GM18520 (cell line): ENCODE measurements at regions not wholly inside any gene's neighbourhood (a gene's known extent, or its start where the extent isn't known, plus 50 kb on each side); places are given as distances from the start of the nearest gene placed in this dataset.
"Not testable (repeated sequence)": the region's sequence is repeated elsewhere in the genome, so short reads cannot be mapped to it uniquely, and the experiment has no call there.

Experiments used
- ATAC-seq: cut with Tn5 transposase; IDR thresholded peaks from one replicate; pipeline ENCODE4 v1.9.1; 2021; ENCODE audit not compliant: unreplicated experiment

- ATAC-seq = no peak
Measured at GRCh38 chrX:121169099-121170035, 122.0 kb downstream of the GLUD2 start.

- ATAC-seq = no peak
Measured at GRCh38 chrX:121172703-121173102, 125.3 kb downstream of the GLUD2 start.

GRCh38 chrX:121179972-121180371 lies 132.6 kb downstream of the GLUD2 start:
- ATAC-seq = no peak

- no peak for ATAC-seq
Measured at GRCh38 chrX:121191779-121192178, 144.4 kb downstream of the GLUD2 start.

- no peak for ATAC-seq
Measured at GRCh38 chrX:121195719-121196118, 148.3 kb downstream of the GLUD2 start.

- not testable (repeated sequence) for ATAC-seq
Measured at GRCh38 chrX:121196872-121197444, 149.5 kb downstream of the GLUD2 start.

- no peak for ATAC-seq
Measured at GRCh38 chrX:121208563-121208962, 161.2 kb downstream of the GLUD2 start.

GRCh38 chrX:121216641-121217374 lies 169.4 kb downstream of the GLUD2 start:
- no peak for ATAC-seq

GRCh38 chrX:121221322-121221977 lies 174.0 kb downstream of the GLUD2 start:
- no peak for ATAC-seq

GRCh38 chrX:121227888-121228287 lies 180.5 kb downstream of the GLUD2 start:
- ATAC-seq = no peak

- no peak for ATAC-seq
Measured at GRCh38 chrX:121231566-121232358, 184.4 kb downstream of the GLUD2 start.

- ATAC-seq = no peak
Measured at GRCh38 chrX:121236040-121236439, 188.6 kb downstream of the GLUD2 start.

GRCh38 chrX:121238093-121238492 lies 190.7 kb downstream of the GLUD2 start:
- no peak for ATAC-seq

GRCh38 chrX:121244511-121244910 lies 197.1 kb downstream of the GLUD2 start:
- ATAC-seq = no peak

- ATAC-seq = no peak
Measured at GRCh38 chrX:121245763-121246162, 198.4 kb downstream of the GLUD2 start.

GRCh38 chrX:121254336-121254735 lies 206.9 kb downstream of the GLUD2 start:
- no peak for ATAC-seq

GRCh38 chrX:121256647-121257046 lies 209.2 kb downstream of the GLUD2 start:
- no peak for ATAC-seq

GRCh38 chrX:121258545-121258944 lies 211.1 kb downstream of the GLUD2 start:
- ATAC-seq = peak; percentile 85

- no peak for ATAC-seq
Measured at GRCh38 chrX:121259170-121259569, 211.8 kb downstream of the GLUD2 start.

- ATAC-seq = no peak
Measured at GRCh38 chrX:121260596-121261240, 213.3 kb downstream of the GLUD2 start.
